ENCODE measurements at regions not wholly inside any gene's neighbourhood (a gene's known extent, or its start where the extent isn't known, plus 50 kb on each side); places are given as distances from the start of the nearest gene placed in this dataset.

DNA sequence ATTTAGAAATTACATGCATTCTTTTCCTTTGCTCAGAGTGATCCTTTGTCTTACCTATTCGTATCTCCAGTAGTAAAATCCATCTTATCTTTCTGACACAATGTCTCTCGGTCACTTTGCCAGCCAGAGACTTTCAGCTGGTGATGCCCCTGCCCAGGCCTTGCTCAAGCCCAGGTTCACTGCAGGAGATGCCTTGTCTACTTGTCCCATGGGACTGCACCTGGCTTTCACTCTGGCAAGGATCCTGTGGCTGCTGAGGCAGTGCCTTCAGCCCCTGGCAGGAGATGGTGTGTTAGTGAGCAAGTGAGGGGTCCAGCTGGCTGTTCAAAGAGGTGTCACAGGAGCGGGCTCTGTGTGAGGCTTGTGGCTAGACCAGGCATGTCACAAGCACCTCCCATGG, 1268.9 kb downstream of the OTOL1 start:
- Histone ChIP-seq H3K27me3 (replicated peaks; ENCODE audit: insufficient read depth) (no peaks in the 10 kb centered on the region), H3K36me3 (no peaks in the 10 kb centered on the region), H3K4me3 (no peak overlapping the region), H3K9me3 (no peaks in the 10 kb centered on the region), H3K4me1 (ENCODE audit: control insufficient read depth in 1 of 2, low read depth in 2 of 2) (no peaks in the 10 kb centered on the region), H3K27ac (no peak overlapping the region)
- TF ChIP-seq, protein P1, sequence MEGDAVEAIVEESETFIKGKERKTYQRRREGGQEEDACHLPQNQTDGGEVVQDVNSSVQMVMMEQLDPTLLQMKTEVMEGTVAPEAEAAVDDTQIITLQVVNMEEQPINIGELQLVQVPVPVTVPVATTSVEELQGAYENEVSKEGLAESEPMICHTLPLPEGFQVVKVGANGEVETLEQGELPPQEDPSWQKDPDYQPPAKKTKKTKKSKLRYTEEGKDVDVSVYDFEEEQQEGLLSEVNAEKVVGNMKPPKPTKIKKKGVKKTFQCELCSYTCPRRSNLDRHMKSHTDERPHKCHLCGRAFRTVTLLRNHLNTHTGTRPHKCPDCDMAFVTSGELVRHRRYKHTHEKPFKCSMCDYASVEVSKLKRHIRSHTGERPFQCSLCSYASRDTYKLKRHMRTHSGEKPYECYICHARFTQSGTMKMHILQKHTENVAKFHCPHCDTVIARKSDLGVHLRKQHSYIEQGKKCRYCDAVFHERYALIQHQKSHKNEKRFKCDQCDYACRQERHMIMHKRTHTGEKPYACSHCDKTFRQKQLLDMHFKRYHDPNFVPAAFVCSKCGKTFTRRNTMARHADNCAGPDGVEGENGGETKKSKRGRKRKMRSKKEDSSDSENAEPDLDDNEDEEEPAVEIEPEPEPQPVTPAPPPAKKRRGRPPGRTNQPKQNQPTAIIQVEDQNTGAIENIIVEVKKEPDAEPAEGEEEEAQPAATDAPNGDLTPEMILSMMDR (IDR thresholded peaks at IDR 0.05) = no peak
- ATAC-seq (ENCODE audit: insufficient number of reproducible peaks, low FRiP score, low read depth) = no peak
- DNase-seq (ENCODE audit: low spot score) = no peak

DNA sequence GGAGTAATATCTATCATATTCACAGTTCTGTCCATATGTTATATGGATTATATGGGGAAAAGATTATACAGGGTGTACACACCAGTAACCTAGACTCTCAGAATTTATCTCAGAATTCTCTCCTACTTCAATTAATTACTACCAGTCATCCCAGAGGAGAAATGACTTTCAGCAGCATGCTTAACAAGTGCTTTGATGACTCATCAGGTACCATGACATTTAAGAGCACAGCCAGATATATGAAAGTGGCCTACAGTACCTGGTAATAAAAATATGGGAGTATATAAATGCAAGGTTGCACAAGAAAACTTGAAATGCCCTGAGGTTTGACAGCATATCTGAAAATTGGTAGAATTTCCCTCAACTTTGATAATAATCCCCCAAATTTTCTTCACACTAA, 1273.0 kb downstream of the OTOL1 start:
- no peaks in the 10 kb centered on the region for H3K4me1 ChIP-seq (ENCODE audit: control insufficient read depth in 1 of 2, low read depth in 2 of 2)
- no peak for DNase-seq (ENCODE audit: low spot score)
- no peaks in the 10 kb centered on the region for H3K36me3 ChIP-seq
- no peak for ATAC-seq (ENCODE audit: insufficient number of reproducible peaks, low FRiP score, low read depth)
- TF ChIP-seq, protein P1 (IDR thresholded peaks at IDR 0.05) = no peak
- no peak overlapping the region for H3K27ac ChIP-seq
- H3K4me3 ChIP-seq = no peak overlapping the region
- H3K9me3 ChIP-seq = no peaks in the 10 kb centered on the region
- H3K27me3 ChIP-seq (replicated peaks; ENCODE audit: insufficient read depth) = no peaks in the 10 kb centered on the region

DNA sequence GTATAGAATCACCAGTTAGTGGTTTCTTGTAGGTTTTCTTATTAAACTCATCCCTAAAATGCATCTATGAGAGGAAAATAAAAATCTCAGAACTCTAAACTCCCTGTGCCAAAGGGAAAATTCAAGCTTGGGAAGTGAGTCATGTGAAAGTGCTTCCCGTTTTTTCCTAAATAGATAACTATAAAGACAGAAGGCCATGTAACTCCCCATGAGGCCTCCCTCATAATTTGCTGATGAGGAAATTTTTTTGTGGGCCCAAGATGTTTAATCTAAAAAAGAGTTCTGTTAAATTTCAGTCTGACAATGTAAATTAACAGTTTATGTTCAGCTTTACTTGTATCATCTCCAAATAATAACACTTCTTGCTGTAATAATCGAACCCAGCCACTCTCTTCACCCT, 1273.9 kb downstream of the OTOL1 start:
- Histone ChIP-seq H3K4me3 (no peak overlapping the region), H3K36me3 (no peaks in the 10 kb centered on the region), H3K4me1 (ENCODE audit: control insufficient read depth in 1 of 2, low read depth in 2 of 2) (no peaks in the 10 kb centered on the region), H3K27me3 (replicated peaks; ENCODE audit: insufficient read depth) (no peaks in the 10 kb centered on the region), H3K27ac (no peak overlapping the region), H3K9me3 (no peaks in the 10 kb centered on the region)
- ATAC-seq (ENCODE audit: insufficient number of reproducible peaks, low FRiP score, low read depth) = no peak
- TF ChIP-seq, protein P1 (IDR thresholded peaks at IDR 0.05) = no peak
- no peak for DNase-seq (ENCODE audit: low spot score)

DNA sequence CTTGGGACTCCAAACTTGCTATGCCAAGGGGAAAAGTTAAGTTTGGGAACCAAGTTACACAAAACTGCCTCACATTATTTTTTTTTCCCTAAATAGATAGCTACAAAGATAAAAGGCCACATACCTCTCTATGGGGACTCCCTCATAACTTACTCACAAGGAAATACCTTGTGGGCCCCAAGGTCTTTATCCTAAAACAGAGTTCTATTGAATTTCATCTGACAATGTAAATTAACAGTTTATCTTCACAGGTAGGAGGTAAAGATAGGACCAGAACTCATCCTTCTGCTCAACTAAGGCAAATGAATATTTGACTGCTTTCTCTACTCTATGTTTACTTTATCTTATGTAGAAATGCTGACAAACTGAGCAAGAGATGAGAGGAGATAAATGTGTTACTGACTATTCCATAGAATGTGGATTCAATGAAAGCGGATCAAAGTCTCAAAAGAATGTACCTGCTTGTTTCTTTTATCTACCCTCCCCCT, 1278.0 kb downstream of the OTOL1 start:
- Histone ChIP-seq H3K4me3 (no peak overlapping the region), H3K27ac (no peak overlapping the region), H3K36me3 (no peaks in the 10 kb centered on the region), H3K4me1 (ENCODE audit: control insufficient read depth in 1 of 2, low read depth in 2 of 2) (no peaks in the 10 kb centered on the region), H3K27me3 (replicated peaks; ENCODE audit: insufficient read depth) (no peaks in the 10 kb centered on the region), H3K9me3 (no peaks in the 10 kb centered on the region)
- ATAC-seq (ENCODE audit: insufficient number of reproducible peaks, low FRiP score, low read depth) = no peak
- DNase-seq (ENCODE audit: low spot score) = no peak
- TF ChIP-seq, protein P1 (IDR thresholded peaks at IDR 0.05) = no peak

DNA sequence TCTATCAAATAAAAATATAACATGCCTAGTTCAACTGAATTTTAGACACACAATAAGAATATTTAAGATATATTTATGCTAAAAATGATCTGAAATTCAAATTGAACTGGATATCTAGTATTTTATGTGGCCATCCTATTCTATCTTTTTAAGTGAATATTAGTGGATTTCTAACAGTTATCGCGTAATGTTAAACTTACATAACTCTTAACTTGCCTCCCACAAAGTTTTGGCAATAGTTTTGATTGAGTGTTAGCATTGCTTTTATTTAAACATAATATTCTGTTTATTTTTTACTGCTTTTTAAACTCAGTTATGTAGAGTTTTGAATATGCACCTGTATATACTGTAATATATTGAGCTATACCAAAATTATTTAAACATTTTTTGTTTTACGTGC, 1279.5 kb downstream of the OTOL1 start:
- H3K4me1 ChIP-seq (ENCODE audit: control insufficient read depth in 1 of 2, low read depth in 2 of 2) = no peaks in the 10 kb centered on the region
- TF ChIP-seq, protein P1 (IDR thresholded peaks at IDR 0.05) = no peak
- H3K36me3 ChIP-seq = no peaks in the 10 kb centered on the region
- no peaks in the 10 kb centered on the region for H3K9me3 ChIP-seq
- H3K27me3 ChIP-seq (replicated peaks; ENCODE audit: insufficient read depth) = no peaks in the 10 kb centered on the region
- no peak overlapping the region for H3K27ac ChIP-seq
- no peak overlapping the region for H3K4me3 ChIP-seq
- DNase-seq (ENCODE audit: low spot score) (no peak), ATAC-seq (ENCODE audit: insufficient number of reproducible peaks, low FRiP score, low read depth) (no peak)

Measured in thoracic aorta (tissue), 2 donors.